DMS153 treated with DMSO at 0.1 percent for 48 hours (cell line): ENCODE measurements at regions not wholly inside any gene's neighbourhood (a gene's known extent, or its start where the extent isn't known, plus 50 kb on each side); places are given as distances from the start of the nearest gene placed in this dataset.
"Not testable (repeated sequence)": the region's sequence is repeated elsewhere in the genome, so short reads cannot be mapped to it uniquely, and the experiment has no call there.

Experiments
- DNase-seq: peaks from one replicate; lab custom pipeline; 2025; ENCODE audit not compliant: unreplicated experiment; lab: John Stamatoyannopoulos, UW

DNA sequence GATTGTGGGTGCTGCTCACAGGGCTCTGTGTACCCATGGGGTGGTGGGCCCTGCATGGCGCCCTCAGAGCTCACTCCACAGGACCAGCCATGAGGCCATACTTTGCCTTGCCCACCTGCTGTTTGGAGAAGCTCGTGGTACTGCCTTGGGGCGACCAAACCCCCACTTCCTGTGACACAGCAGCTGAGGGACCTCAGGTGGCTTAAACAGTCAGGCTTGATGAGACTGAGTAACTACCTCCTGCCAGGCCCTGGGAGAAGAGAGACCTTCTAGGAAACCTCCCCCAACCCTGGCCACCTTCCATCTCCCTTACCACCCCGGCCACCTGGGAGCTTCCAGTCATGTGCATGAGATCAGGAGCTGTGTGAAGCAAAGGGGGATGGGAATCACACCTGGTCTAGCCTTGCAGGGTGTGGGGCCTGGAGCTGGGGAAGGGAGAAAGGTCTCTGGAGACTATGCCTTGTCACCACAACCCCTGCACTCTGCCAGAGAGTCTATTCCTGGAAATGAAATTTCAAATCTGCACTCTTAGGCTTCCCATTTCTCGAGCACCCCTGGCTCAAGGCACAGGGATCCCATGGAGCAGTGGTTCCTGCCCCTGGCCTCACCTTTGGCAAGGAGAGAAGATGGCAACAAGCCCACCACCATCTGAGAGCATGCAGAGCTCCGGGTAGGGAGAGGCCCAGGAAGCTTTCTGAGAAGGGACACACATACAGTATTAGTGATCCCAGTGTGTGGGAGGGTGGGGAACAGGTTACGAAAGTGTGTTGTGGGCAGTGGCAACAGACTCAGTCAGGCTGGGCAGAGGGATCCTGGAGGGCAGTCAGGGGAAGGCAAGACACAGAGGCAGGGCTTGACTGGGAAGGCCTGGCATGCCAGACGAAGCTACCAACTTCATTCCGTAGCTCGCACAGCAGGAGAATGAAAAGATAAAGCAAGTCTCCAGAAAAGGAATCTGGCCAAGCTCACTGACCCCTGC lies 125.0 kb downstream of the URI1 start:
- no peak for DNase-seq

DNA sequence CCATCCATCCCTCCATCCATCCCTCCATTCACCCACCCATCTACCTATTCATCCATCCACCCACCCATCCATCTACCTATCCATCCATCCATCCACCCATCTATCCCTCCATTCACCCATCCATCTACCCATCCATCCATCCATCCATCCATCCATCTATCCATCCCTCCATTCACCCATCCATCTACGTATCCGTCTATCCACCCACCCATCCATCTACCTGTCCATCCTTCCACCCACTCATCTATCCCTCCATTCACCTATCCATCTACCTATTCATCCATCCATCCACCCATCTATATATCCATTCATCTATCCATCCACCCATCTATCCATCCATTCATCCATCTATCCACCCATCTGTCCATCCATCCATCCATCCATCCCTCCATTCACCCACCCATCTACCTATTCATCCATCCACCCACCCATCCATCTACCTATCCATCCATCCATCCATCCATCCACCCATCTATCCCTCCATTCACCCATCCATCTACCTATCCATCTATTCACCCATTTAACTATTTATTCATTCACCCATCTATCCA lies 126.0 kb downstream of the URI1 start:
- not testable (repeated sequence) for DNase-seq

DNA sequence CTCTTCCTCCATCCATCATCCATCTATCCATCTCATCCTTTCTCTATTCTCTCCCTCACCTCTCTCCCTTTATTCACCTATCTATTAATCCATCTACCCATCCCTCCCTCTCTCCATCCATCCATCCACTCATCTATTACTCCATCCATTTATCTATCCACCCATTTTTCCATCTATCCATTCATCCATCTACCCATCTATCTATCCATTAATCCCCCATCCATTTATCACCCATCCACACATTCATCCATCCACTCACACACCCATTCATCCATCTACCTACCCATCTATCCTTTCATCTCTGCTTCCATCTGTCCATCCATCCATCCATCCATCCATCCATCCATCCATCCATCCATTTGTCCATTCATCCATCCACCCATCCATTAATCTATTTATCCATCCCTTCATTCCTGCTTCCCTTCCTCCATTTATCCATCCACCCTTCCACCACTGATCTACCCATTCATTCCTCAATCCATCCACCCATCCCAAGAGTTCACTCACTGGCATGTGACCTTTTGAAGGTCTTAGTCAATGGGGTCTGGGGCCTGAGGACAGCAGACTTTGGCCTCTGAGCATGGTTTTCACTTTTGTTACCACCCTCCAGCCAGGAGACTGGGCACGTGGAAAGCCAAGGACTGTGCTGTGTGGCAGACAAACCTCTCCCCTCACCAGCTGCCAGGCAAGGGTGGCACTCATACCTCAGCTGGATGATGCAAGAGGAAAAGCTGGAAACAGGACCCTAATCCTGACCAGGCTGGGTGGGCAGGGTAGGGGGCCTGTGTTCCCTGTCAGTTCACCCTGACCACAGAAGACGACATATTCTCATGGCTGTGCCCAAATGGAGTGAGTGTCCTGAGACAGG lies 126.7 kb downstream of the URI1 start:
- no peak for DNase-seq

DNA sequence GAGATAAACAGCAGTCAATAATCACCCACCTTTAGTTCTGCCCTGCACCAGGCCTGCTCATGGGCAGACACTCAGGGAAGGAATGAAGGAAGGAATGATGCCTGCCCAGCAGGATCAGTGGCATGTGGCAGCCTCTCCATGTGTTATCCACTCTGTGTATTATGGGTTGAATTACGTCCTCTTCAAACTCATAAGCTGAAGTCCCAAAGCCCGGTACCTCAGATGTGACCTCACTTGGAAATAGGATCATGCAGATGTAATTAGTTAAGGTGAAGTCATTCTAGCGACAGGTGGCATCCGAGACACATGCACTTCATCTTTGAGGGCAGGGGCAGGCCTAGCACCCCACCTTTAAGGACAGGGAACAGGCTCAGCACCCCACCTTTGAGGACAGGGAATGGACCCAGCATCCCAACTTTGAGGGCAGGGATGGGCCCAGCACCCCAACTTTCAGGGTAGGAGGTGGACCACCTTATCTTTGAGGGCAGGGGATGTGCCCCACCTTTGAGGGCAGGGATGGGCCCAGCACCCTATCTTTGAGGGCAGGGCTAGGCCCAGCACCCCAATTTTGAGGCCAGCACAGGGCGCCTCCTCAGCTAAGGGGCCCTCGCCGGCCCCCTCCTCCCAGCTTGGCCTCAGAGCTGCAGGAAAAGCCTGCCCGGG lies 127.6 kb downstream of the URI1 start:
- DNase-seq, result no peak

DNA sequence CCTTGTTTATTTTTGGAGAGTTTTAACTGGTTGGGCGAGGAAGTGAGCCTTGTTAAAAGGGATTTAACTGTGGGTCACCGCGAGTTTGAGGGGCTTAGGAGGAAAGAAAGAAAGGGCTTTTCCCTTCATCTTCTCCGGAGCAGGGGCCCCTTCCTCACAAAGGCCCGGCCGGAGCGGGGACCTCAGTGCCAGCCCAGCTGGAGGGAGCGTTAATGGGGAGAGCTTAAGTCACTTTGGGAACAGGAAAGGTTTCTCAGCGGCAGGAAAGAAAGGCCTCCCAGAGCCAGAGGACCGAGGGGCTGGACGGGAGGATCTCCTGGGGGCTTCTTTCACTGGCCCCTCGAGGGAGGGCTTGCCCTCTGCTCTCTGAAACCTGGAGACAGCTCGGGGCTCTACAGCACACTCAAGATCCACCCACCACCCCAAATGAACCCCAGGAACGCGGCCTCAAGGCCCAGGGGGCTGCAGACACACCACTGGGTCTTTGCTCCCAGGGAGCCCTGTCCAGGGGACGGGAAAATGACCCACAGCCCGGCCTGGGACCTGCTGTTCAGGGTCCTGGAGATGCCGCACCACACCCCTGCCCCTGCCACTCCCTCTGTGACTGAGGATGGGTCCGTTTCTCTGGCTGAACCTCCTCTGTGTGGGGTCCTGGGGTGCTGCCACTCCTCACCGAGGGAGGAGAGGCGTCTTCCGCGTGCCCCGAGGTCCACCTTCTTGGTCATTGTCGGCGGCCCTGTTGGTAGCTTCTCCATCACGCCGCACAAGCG lies 128.3 kb downstream of the URI1 start:
- no peak for DNase-seq

DNA sequence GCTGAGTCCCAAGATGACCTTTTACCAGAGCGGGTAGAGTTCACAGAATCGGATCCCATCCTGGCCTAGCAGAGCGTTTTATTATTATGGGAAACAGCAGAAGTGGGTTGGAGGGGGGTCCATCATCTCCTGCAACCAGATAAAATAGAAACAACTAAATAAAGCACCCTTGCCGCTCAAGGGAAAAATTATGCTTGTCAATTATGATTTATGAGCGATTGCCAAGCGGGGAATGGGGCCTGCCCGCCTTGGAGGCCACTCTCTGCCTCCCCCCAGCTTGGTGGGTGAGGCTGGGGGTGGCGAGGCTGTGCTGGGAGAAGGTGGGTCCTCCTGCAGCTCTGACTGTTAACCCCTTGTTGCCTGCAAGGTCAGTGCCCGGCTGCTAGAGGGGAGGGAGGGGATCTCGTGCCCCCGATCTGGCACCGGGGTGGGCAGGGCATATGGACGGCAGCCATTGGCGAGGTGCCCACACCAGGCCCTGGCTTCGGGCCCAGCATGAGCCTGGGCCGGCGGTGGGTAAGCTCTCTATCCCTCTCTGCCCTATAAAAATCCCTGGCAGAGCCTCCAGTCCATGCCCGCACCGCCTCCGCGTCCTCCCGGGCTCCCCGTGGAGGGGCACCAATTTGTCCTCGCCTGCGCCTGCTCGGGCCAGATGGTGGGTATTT lies 129.1 kb downstream of the URI1 start:
- DNase-seq, result no peak

DNA sequence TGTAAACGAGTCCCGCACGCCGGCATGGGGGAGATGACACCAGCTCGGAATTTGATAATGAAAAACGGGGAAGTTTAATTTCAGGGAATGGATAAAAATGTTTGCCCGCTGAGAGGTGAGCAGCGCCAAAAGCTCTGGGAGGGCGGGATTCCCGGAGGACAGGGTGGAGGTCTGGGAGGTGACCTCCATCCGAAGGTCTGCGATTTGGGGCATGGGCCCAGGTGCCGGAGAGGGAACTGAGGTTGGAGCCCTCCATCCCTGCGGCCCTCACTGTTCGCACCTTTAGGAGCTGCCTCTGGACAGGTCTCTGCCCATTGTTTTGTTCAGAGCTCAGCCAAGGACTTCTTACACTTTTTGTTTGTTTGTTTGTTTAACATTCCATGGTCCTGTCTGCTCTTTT lies 129.8 kb downstream of the URI1 start:
- DNase-seq, result no peak

DNA sequence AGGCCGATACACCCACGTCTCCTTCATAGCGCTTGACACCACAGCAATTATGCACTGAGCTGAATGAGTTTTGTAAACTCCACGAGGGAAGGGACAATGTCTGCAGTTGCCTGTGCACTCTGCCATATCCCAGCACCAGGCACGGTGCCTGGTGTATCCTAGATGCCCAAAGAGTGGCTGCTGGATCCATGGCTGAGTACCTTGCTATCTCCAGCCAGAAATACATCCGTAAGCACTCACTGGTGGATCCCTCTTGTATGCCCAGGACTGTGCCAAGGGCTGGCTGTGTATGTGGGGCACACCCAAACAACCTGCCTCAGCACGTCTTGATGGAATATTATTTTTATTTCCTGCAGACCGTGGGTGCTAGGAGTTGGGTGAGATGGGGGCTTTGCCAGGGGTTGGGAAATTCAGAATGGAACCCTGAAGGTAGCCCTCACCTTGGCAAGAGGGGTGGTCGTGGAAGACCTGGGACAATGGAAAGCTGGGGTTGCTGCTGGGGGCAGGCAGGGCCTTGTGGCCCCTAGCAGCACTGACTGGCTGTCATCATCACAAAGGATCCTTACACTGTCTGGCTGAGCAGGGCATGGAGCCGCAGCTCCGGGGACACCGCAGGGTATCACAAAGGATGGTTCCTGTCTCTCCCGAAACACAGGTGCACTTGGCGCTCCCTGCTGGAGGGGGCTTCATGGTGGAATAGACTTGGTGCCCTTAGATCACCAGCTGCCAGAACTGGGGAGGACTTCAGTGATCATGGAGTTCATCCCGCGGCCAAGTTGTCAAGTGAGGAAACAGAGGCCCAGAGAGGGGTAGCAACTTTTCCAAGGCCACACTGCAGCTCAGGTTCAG lies 131.3 kb downstream of the URI1 start:
- no peak for DNase-seq

DNA sequence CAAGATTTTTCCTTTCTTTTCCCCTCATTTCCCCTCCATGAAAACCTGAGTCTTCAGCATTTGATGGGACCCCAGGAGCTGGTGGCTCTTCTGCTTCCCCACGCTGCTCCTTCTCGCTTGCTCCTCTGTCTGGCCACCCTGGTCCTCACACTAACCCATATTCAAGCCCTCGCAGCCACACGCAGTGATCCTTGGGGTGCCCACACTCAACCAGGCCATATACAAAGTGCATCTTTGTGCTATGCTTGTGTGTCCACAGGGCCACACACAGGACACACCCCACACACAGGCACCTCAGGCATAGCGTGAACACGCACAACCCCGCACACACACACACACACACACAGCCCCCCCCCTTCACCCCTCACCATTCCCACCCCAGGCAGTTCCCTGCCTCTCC lies 132.1 kb downstream of the URI1 start:
- no peak for DNase-seq

DNA sequence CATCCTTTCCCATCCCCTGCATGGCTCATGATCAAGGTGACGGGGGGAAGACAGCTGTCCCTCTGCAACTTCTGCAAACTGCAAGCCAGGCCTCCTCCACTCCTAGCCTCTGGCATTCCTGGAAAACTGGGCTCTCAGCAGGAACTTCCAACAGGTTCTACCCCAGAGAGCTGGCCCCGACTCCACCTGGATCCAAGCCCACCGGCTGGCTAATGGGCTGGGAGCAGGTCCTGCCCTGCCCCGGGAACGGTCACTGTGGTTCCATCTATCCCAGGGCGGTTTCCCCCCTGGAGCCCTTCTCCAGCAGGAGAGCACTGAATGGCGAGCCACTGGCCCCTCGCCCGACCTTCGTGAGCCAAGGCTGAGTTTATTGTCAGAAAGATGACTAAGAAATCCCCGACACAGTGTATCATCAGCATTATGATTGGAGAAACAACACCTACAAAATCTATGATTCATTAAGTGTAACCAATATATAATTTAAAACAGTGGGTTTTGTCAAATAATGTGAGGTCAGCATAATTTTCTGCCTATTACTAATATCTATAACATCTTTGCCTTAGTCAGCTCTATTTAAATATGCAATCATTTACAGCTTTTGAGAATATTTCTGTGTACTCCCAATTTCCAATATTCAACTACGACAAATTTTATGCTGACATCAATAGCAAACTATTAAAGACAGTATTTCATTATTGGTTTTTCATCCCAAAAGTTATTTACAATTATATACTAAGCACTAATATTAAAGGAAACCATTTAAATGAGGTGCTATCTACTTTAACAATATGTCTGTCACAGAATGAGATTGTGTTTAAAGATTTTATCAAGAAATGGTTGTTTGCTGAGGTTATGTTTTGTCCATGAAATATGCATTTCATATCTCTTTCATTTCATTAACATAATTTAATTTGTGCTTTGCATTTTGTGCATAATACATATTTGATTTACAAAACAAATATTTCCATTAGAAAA lies 133.0 kb downstream of the URI1 start:
- no peak for DNase-seq

DNA sequence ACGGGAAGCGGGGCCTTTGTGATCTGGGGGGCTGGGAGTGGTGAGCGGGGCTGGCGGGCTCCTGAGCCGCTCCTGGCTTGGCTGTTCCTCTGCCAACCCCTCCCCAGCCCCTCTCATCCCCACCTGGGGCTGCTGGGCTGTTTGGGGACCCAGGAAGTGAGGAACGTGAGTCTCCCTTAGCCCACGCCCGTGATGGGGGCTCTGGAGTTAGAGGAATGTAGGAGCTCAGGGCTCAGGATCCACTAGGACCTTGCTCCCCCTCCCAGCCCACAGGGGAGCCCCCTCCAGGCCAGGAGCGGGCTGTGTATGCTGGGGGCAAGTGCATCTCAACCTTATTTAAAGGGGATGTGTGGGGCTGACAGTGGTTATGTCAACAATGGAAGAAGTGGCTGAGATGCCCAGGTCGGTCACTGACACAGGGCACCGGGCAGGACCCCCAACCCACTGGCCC lies 134.1 kb downstream of the URI1 start:
- no peak for DNase-seq

DNA sequence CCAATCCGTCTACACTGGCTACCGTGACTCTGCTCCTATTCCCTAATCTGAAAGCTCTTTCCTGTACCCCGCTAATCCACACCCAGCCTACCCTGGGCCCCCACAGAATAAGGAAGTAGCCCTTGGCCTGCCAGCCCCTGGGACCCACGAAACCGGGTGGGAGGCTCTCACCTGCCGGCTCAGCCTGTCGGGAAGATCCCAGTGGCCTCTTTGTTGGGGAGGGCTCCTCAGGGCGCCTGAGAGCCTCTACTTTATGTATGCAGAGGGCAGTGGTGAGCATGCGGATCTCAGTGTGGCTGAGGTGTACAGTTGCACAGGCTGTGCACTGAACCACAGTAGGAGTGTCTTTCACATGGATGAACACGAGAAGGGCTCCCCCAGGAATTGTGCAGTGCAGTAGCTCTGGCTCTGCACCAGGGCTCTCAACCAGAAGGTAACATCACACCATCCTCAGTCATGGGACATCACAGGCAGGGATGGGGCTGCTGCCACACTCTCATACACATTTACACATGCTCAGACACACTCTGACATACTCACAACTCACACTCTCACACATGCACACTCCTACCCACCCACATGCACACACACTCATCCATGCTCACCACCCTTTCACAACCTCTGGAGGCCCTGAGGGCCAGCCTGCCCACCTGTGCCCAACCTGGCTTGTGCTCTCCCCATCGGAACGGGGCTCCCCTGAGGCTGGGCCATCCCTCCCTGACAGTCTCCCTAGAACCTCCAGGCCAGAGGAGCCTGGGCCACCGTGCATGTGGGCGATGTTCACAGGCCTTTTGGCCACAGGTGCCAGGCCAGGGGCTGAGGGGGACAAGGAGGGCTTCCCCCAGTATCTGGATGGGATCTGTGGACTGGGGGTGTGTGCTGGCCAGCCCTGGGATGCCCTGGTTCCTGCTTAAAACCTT lies 135.0 kb downstream of the URI1 start:
- DNase-seq, result no peak

DNA sequence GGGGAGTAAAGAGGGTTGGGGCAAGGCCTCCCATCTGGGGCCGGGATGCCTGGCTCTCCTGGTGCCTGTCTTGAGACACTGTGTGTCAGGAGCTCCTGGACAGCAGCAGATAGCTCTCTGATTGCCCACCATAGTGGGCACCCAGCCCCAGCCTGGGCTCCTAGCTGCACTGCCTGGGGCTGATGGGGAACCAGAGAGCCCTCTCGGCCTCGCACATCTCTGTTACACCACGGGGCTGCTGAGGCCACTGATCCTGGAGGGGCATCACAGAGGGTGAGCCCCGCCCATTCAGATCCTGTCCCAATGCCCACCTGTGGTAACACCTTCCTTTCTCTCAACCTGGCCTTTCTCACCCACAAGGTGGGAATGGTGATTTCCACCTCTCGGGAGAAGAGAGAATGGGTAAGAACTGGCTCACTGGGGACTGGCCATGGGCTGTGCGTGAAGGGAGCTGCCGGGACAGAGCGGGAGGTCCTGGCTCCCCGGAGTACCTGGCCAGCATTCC lies 135.9 kb downstream of the URI1 start:
- no peak for DNase-seq

DNA sequence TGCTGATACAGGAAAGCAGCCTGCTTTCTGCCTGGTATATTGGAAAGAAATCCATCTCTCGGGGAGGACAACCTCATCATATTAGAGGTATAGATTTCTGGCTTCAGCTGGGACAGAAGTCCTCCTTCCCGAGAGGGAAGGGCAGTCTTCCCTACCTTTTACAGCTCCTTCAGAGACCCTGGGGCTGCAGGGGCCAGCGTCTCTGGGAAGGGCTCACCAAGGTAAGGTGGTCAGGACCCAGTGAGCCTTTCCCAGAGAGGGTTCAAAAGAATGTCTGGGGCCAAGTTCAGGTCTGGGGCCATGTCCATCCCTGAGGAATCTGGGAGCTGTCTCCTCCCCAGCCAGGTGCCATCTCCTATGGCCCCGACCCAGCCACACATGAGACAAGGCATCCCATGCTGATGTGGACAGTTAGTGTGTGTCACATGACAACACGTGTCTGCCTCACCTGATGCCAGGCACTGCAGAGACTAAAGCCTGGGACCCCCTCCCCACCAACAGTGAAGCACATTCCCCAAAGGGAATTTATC lies 136.4 kb downstream of the URI1 start:
- DNase-seq, result no peak

DNA sequence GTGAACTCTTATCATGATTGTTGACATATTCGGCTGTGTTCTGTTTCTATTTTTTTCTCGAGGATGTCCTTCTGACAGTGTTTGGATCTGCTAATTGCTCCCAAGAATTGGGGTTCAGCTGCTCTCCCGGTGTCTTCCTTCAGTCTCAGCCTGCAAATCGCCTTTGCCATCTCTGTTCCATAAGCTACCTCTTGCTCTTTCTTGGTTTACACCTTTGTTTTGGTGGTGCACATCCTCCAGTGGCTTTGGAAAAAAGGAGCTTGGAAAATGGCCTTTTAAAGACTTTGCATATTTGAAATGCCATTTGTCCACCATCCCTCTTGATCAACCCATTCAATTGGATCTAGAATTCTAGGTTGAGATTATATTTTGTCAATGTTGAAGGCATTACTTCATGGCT lies 137.2 kb downstream of the URI1 start:
- DNase-seq, result no peak

DNA sequence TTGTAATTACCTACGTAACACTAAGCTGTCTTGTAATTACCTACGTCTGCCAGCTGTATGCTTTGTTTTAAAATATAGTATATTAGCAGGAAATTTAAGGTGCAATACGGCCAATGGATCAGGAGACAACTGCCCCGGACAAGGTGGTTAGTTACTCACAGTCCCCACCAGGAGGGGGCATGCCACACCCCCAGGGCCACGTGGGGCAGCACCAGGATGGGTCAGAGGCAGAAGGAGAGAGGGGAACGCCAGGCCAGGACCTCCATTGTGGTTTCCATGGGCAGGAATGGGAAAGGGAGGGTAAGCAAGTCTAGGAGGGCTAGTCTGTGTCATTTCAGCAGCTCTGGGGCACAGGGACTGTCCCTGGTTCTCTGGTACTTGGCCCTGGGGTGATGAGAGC lies 140.1 kb downstream of the URI1 start:
- DNase-seq, result no peak
